HG03432 (cell line): ENCODE measurements at regions not wholly inside any gene's neighbourhood (a gene's known extent, or its start where the extent isn't known, plus 50 kb on each side); places are given as distances from the start of the nearest gene placed in this dataset.

ENCODE experiments used
- ATAC-seq: cut with Tn5 transposase; IDR thresholded peaks from one replicate; pipeline ENCODE4 v1.9.1; 2021; ENCODE audit warnings: mild to moderate bottlenecking, moderate library complexity; ENCODE audit not compliant: unreplicated experiment

DNA sequence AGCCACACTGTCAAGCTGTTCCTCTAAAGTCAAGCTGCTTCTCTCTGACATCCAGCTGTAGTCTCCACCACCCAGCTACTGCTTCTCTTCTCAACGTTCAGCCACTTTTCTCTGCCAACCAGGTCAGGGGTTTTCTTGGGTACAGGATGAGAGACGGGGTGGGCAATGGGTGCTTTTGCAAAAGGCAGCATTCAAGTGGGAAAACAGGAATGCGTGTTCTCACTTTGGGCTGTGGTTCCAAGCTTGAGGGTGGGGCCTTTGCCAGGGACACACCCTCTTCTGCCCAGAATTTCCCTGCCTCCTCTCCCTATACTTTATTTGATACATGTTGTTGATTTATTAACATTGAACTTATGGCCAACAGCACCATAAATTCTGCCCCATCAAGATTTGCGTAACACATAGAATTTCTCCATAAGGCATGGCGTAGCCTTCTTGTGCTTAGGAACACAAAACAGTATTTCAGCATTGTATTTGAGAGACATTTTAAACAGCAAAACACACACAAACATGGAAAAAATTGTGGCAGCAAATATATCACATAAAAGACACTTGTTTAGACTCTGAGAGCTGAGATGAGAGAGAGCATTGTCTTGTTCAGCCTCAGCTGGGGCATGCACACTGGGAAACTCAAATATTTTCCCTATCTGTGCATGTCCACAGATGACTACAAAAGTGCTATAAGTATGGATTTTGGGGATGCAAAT is 392.8 kb downstream of the SLITRK6 start:
- ATAC-seq = no peak

DNA sequence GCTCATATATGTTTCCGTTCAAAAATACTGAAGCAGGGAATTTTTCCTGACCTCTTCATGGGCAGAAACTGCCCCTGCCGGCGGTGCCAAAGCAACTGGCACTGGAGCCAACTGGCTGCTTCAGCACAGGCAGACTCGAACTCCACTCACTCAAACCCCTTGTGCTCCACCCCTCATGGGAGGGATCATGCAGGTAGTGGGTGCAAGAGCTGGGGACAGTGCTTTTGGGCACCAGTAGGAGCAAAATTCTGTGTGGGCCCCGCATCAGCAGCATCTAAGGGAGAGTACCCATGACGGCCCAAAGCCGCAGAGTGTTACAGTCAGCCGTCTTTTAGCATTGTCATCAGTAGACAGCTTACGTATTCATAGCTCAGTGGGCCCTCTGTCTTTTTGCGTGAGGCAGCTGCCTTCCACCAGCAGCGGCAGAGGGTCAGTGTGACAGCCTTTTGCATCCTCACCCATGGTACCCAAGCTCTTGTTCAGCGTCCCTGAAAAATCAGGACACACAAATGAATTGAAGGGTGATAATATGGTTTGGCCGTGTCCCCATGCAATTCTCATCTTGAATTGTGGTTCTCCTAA is 393.8 kb downstream of the SLITRK6 start:
- no peak for ATAC-seq

DNA sequence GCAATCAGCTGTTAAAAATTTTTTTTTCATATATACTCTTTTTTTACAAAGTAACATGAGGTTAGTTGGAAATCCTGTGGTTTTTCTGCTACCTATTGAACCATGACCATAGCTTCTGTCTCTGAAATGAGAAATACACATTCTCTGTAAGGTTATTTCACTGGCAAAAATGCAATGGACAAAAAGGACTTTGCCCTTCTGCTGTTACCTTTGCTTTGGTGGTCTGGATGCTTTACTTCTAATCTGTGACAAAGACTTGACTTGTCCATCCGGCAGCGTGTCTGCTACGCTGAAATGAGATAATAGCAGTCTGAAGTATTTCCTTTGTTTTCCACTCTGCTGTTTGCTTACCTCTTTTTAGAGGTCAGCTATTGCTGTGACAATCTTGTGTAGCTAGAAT is 412.8 kb downstream of the SLITRK6 start:
- ATAC-seq = no peak

DNA sequence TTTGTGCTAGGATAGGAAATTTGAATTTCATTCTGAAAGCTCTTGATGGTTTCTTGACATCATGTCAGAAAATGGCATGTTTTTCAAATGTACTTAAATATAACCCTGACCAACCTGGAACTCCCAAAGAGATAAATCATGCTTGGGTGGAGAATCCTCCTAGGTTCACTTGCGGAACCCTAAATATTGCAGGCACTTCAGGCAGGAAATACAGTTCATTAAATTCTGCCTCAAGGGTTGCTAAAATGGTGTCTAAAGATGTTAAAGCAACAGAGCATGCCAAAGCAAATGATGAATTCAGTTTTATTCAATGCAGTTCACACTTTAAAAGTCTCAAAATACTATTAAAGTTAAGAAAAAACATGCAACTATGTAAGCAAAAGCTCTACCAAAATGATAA is 415.9 kb downstream of the SLITRK6 start:
- ATAC-seq = no peak

DNA sequence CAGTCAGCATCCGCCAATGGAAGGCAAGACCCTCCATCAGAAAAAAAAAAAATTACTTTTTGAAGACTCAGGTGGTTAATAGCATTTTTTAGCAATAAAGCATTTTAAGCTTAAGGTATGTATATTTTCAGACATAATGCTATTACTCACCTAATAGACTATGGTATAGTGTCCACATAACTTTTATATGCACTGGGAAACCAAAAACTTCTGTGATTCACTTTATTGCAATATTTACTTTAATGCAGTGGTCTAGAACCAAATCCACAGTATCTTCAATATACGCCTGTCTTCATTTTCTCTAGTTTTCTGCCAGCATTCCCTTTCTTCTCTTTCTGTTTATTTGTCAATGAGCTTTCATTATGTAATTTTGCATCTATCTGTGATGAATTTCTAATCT is 418.1 kb downstream of the SLITRK6 start:
- no peak for ATAC-seq

DNA sequence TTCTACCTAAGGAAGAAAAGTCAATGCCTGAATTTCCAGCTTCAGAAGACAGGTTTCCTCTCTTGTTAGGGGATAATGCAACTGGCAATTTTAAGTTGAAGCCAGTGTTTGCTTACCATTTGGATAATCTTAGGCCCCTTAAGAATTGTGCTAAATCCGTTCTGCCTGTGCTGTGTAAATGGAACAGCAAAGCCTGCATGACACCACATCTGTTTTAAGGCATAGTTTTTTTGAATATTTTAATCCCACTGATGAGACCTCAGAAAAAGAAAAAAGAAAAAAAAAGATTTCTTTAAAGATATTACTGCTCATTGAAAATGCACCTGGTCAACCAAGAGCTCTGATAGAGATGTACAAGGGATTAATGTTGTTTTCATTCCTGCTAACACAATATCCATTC is 419.2 kb downstream of the SLITRK6 start:
- ATAC-seq = no peak

DNA sequence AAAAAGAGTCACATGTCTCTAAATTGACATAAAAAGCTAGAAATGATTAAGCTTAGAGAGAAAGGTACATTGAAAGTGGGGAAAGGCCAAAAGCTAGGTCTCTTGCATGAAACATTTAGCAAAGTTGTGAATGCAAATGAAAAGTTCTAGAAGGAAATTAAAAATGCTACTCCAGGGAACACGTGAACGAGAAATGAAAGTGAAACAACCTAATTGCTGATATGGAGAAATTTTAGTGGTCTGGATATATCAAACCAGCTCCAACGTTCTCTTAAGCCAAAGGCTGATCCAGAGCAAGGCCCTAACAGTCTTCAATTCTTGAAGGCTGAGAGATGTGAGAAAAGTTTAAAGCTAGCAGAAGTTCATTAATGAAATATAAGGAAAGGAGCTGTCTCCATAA is 419.8 kb downstream of the SLITRK6 start:
- ATAC-seq = no peak

DNA sequence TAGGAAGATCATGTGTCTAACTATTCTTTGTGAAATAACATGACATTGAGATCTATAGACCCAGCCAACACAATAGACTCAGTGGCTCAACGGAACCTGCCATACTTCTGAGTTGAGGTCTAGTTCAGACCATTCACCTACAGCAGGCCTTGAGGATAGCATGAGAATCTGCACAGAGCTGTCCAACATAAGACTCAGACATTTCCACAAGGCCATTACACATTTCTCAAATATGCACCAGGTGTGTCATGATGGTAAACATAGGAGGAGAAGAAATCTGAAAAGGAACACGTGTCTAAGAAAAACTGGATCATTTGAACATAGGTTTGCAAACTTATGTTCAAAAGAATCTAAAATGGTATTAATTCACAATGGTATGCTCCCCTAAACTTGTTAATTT is 421.4 kb downstream of the SLITRK6 start:
- ATAC-seq = no peak

DNA sequence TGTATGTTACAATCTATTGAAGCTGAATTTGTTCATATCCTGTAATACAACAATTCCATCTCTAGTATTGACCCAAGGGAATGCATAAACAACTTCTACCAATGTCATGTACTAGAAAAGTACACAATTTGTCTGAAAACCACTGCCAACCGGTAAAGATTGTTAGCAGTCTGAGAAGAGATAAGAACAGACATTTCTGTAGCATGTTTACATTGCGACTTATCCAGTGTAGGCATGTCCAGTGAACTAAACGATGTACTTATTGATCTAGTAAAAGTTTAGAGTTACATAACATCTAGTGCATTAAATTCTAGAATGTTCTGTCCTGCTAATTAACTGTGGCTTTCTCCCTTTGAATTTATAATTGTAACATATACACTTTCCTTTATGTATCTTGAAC is 425.9 kb downstream of the SLITRK6 start:
- no peak for ATAC-seq

DNA sequence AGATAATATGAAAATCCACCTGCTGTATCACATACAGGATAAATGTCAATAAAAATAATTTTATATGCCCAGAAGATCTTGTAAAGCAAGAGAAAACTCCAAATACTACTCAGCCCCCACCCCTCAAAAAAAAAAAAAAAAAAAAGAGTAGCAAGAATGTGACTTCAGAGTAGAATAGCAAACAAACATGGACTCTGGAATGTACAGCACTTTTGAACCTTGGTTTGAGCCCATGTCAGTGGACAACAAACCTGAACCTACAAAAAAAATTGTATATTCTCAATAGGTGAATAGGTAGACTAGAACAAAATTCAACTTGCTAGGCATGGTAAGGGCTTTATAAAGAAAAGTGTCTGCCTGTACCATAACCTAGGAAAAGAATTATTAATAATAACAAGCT is 428.0 kb downstream of the SLITRK6 start:
- no peak for ATAC-seq

DNA sequence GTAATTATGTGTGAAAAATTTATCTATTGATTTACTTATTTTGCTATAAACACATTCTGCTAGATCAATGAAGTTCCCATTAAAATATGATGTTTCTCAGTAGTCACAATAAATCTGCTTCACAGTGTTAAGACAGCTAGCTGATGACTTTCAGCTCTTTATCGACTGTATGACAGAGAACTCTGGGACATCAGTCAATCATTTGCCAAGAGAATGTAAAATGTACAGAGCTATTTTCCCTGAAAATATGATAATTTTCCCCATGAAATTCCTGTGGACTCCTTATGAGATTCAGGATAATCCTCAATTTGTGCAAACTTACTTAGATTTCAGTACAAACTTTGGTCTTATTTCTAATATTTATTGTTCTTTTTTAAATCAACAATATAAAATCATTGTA is 430.5 kb downstream of the SLITRK6 start:
- ATAC-seq = no peak

DNA sequence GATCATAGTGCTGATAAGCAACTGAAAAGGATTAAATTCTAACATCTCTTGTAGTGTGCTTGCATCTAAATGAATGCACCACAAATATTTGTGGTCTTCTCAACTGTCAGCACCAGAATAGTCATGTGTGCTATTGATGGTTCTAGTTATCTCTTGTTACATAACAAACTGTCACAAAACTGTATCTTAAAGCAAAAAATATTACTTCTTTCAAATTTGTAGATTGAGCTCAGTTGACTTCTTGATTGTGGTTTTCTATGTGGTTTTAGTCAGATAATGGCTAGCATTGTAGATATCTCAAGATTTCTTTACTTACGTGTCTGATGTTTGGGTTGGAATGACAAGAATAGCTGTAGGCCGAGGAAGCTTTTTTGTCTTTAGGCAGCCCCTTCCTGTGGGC is 431.3 kb downstream of the SLITRK6 start:
- no peak for ATAC-seq

DNA sequence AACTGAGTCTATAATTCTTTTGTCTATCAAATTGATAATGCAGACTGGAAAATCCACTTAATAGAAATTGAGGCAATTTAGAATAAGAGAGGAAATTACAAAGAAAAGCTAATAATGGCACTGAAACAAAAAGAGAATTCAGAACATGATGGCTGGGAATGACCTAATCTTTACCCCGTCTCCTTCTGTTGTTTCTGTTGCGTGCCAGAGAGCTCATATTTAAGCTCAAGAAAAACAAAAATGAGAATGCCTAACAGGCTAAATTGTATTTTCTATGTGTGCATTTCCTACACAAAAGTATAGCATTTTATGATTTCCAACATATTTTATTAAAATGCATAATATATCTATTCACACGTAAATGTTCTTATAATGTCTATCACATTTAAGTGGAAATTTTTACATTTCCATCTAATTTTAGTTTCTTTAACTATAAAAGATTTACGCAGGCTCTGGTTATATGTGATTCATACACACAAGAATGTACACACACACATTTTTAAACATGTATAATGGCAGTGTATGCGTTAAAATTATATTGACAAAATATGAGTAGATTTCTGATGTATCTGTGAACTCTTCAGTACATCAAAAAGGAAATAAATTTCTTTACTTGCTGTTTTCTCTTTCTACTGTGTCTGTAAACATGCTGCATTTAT is 432.3 kb downstream of the SLITRK6 start:
- no peak for ATAC-seq

DNA sequence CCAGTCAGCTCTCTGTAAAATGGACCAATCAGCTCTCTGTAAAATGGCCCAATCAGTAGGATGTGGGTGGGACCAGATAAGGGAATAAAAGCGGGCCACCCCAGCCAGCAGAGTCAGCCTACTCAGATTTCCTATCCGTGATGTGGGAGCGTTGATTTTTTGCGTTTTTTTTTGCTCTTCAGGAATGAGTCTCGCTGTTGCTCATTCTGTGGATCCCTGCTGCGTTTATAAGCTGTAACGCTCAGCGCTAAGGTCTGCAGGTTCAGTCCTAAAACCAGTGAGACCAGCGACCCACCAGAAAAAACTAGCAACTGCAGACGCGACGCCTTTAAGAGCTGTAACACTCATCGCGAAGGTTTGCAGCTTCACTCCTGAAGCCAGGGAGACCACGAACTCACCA is 435.7 kb downstream of the SLITRK6 start:
- ATAC-seq = no peak

DNA sequence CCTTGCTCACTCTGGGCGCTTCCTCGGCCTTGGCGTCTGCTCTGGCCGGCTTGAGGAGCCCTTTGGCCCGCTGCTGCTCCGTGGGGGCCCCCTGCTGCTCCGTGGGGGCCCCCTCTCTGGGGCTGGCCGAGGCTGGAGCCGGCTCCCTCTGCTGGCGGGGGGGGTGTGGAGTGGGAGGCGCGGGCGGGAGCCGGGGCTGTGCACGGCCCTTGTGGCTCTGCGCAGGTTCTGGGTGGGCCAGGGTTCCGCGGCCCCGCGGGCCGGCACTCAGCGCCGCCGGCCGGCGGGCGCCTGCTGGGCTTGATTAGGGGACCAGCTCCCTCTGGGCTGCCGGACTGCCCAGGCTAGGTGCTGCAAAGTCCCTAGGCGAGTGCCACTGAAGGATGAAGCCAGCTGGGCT is 436.2 kb downstream of the SLITRK6 start:
- ATAC-seq = no peak

DNA sequence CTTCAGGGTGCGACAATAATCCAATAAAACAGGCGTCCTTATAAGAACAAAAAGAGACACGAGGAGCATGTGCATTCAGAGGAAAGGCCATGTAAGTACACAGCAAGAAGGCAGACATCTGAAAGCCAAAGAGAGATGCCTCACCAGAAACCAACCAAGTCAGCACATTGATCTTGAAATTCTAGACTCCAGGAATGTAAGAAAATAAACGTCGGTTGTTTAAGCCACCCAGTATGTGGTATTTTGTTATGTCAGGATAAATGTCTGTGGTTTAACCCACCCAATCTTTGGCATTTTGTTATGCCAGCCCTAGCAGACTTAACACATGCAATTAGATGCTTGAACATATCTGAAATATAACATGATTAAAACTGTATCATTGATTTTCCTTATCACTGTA is 452.0 kb downstream of the SLITRK6 start:
- no peak for ATAC-seq

DNA sequence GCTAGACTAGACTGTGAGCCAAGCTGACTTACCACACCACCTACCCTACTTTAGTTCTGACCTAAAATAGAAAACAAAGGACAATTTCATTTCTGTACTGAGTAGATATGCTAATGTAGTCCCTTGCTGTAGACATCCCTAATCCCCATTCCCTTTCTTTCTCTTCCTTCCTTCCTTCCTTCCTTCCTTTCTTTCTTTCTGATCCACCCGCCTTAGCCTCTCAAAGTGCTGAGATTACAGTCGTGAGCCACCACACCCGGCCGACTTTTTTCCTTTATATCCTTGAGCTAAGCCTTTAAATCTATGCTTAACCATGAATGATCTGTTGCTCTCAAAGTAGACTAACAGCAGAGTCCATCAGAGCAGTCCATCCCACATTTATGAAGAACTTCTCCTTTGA is 465.0 kb downstream of the SLITRK6 start:
- ATAC-seq = no peak

DNA sequence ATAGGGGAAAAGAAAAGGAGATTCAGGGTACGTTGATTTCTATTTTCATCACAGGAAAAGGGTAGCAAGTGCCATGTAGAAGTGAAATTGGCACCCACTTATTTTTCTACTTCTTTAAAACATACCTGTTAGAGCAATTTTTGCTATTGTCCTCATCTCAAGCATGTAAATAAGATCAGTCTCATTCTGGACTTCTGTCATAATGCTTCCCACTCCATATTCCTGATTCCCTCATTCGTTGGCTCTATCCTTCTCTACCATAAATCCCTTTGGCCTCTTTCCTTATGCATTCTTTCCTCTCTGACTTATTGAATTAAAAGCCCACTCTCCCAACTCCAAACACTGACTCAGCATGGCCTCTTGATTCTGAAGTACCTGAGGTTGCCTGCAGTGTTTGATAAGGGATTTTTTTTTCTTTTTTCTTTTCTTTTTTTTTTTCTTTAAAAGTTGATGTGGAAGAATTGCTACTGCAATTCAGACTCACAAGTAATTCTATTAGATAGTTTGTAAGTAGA is 465.7 kb downstream of the SLITRK6 start:
- no peak for ATAC-seq

DNA sequence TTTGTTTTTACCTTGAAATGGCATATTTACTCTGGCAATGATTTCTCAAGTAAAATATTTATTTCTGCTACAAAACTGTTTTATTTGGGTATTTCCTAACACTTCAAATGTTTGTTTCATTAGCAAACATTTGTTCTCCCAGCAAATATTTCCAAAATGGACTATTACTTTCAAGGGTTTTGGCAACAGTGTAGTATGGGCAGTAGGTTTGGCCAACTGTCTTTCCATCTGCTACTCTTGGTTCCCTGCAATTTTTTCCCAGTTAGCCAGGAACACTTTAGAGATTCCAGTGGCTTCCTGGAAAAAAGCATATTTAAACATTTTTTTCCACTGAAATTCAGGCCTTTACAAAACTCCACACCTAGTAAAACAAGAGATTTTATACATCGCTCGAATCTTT is 466.6 kb downstream of the SLITRK6 start:
- ATAC-seq = no peak

DNA sequence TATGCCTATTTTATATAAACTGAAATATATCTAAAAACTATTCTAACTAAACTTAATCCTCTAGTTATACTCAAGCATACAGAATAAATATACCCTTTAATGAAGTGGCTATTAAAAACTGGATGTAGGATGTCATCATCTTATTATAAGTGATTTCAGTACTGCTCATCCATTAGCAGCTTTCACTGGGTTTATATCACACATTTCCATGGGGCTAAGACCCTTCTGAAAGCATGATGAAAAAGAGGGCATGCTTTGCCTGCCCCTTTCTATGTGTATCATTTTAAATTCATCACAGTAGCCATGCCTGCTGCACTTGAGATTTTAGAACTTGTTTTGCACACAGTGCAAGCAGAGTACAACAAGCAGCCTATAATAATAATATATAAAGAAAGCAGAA is 477.5 kb downstream of the SLITRK6 start:
- ATAC-seq = no peak

DNA sequence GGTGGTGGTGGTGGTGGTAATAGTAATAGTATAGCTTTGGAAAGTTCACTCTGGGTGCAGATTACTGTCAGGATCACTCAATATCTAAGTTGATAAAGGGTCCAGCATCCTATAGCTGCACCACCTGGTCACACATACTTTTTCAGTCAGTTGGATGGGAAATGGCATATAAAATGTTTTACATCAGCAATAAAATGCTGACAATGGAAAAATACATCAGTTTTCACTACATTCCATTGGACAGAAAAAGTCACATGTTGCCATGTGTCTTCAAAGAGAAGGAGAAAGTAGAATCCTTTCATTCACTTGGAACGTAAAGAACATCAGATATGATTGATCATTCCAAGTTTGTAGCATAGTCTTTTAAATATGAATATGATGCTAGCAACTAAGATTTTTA is 481.4 kb downstream of the SLITRK6 start:
- no peak for ATAC-seq

DNA sequence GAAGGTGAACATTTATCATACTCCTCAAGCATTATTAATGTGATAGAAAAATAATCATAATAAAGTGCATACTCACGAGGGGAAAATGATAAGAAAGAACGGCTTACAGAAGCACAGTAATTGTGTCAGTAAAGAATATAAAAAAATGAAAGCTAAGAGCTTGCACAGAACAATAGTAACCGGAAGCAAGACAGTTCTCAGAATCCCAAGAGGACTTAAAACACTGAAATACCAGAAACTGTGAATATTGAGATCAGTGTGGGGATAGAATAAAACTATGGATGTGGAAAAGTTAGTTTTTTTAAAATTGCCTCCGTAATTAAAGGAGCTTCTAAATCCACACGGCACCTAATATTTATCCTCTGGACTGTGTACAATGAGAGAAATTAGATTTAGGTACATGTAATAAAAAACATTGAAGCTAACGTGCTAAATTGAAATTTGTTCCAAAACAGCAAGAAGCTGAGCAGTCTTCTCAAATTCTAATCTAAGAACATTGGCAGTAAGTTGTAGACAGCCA is 482.7 kb downstream of the SLITRK6 start:
- ATAC-seq = no peak
